ENCODE measurements at regions not wholly inside any gene's neighbourhood (a gene's known extent, or its start where the extent isn't known, plus 50 kb on each side); places are given as distances from the start of the nearest gene placed in this dataset.
A peak's percentile ranks its signal among the peaks of the same experiment; 100 is the strongest.

- no peak for DNase-seq (ENCODE audit: extremely low read depth, low read depth)
These were observed 302.9 kb upstream of the NXPH2 start for GRCh38 chr2:139083121-139083520.

DNA sequence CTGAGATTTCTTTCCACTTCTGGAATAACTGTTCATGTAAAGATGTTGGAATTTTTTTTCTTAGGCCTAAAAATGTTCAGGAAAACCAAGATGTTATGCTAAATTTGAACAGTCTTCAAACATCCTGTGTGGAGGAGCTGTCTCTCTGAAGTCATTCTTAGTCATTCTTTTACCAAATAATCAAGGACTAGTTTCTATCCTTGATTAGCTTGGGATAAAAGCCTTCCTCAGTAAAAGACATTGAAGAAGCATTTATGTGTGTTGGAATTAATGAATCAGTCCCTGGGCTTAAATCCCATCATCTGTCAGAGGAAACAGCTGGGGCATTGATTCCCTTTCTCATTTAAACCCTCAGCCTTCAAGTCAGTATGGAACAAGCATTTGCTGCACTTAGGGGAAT is 300.1 kb upstream of the NXPH2 start:
- DNase-seq (ENCODE audit: extremely low read depth, low read depth) = no peak

DNA sequence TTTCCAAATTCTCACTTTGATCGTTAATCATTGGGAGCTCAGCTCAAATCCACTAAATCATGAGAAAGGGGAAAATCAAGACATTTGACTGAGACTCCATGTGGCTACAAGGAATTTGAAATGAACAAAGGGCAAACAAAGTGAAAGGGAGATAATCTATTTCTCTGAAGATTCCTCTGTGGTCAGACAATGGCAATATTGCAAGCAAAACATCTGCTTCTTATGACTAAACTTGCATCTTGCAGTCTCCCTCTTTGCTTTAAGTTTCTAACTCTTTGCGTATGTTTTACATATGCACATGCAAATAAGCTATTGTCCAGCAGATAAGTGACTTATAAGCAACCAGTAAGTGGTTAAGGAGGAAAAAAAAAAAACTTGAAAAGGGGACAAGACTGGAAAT is 299.1 kb upstream of the NXPH2 start:
- no peak for DNase-seq (ENCODE audit: extremely low read depth, low read depth)

GRCh38 chr2:139078376-139078775 is 298.2 kb upstream of the NXPH2 start:
- DNase-seq (ENCODE audit: extremely low read depth, low read depth) = no peak

DNA sequence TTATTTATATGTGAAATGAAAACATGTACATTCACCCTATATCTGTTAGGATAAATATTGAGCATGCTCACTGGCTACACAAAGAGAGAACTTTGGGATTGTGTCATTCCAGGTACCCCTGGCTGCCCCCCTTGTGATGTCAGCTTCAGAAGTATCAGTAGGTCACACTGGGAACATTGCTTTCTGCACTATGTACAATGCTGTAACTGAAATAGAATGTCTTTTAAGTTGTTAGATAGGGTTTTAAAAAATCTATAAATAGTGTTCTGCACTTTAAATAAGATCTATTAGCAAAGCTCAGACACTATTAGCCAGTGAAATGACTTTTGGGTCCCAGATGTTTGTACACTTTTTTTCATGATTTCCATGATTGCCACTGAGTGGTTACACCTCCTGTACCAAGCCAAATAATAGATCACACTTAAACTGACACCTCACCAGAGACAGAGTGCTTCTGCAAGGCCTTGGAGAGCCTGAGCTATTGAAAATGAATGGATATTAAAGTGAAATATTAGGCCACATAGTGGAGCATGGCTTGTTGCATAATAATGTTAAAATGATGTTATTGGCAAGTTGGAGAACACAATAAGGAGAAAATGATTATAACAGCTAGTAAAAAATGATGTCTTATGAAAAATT is 297.0 kb upstream of the NXPH2 start:
- DNase-seq (ENCODE audit: extremely low read depth, low read depth) = no peak

DNA sequence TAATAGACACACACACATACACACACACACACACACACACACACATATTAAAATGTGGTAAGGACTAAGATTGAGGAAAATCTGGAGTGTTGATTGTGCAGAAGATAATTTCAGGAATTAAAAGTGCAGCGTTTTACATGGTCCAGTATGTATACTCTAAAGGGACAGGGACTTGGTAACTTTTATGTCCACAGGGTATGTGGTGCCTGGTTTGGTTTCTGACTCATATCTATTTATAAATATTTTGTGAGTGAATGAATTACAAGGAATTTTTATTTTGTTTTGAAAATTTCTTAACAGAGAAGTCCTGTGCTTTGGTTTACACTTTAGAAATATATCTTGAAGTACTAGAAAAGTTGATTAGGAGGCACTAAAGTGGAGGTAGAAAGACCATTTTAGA is 287.7 kb upstream of the NXPH2 start:
- DNase-seq (ENCODE audit: extremely low read depth, low read depth) = no peak

GRCh38 chr2:139067072-139067471 is 286.9 kb upstream of the NXPH2 start:
- DNase-seq (ENCODE audit: extremely low read depth, low read depth) = no peak

- no peak for DNase-seq (ENCODE audit: extremely low read depth, low read depth)
These were observed 284.0 kb upstream of the NXPH2 start for GRCh38 chr2:139064159-139064558.

DNA sequence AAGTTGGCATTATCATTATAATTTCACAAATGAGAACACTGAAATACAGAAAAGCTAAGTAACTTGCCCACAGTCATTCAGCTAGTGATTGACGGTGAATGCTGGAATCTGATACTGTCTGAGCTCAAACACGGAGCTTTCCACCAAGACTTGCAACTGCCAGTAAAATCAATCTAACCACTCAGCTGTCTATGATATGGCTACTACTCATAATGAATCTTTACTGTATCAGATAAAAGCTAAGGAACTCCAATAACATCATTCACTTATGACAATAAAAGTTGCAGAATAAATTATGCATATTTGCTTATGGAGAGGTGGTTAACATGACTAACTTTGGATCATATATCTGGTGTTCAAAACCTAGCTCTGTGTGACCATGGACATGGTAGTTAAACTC is 279.4 kb upstream of the NXPH2 start:
- no peak for DNase-seq (ENCODE audit: extremely low read depth, low read depth)

DNA sequence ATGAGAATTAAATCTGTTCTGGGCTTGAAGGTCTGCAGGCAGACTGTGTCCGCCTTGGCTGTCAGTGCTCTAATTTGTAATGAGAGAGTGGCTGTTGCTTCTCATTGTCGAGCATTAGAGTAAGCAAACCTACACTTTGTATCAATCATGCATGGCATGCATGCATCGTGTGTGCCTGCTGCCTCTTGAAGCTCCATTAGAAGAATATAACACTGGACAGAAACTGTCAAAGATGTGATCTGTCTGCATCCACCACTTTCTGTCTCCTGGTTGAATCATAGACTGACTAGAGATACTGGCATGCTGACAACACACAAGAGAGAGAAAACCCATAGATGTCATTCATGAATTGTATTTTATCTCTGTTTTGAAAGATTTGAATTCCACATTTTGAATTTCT is 275.0 kb upstream of the NXPH2 start:
- DNase-seq (ENCODE audit: extremely low read depth, low read depth) = no peak

- no peak for DNase-seq (ENCODE audit: extremely low read depth, low read depth)
These were observed 267.8 kb upstream of the NXPH2 start for GRCh38 chr2:139048017-139048416.

- no peak for DNase-seq (ENCODE audit: extremely low read depth, low read depth)
These were observed 265.3 kb upstream of the NXPH2 start for GRCh38 chr2:139045524-139045923.

DNA sequence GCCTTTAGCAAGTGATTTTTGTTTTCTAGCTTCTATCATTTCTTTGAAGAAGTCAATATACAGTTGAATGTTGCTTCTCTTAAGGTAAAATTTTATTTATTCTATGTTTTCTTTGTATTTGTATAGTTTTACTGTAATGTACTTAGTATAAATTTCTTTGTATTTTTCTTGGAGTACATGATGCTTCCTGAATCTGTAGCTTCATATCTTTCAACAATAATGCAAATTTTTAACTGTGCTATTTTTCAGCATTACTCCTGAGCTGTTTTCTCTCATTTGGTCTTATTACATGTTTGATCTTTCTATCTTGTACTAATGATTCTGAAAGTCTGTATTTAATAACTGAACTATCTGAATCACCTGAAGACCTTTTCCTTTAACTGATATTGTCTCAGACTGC is 253.9 kb upstream of the NXPH2 start:
- DNase-seq (ENCODE audit: extremely low read depth, low read depth) = no peak

GRCh38 chr2:139033300-139033699 is 253.1 kb upstream of the NXPH2 start:
- no peak for DNase-seq (ENCODE audit: extremely low read depth, low read depth)

DNA sequence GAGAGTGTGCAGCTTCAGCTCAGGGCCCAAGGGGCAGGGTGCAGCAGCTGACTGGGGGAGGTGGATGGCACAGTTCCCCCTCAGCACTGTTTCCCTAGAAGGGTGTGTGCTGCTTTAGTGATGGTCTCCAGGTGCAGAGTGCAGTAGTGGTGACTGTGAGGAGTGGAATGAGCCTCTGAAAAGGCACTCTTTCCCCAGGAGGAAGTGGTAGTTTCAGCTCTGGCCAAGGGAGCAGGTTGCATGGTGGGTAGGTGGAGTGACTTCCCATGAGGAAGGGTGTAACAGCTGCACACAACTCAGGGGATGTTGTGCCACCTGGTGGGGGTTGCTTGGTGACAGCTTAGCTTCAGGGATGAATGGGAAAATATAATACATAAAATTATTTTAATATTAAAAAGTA is 251.5 kb upstream of the NXPH2 start:
- DNase-seq (ENCODE audit: extremely low read depth, low read depth) = no peak

GRCh38 chr2:139020287-139020686 is 240.1 kb upstream of the NXPH2 start:
- no peak for DNase-seq (ENCODE audit: extremely low read depth, low read depth)

GRCh38 chr2:139018252-139018651 is 238.1 kb upstream of the NXPH2 start:
- no peak for DNase-seq (ENCODE audit: extremely low read depth, low read depth)

DNA sequence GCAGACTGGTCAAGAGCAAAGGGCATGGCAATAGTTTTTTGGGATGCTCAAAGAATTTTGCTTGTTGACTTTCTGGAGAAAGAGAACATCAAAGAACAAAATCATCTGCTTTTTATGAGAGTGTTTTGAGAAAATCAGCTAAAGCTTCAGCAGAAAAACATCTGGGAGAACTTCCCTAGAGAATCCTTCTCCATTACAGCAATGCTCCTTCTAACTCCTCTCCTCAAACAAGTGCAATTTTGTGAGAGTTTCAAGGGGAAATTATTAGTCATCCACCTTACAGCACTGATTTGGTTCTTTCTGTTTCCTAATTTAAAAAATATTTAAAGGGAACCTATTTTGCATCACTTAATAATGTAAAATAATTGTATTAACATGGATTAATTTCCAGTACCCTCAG is 226.9 kb upstream of the NXPH2 start:
- no peak for DNase-seq (ENCODE audit: extremely low read depth, low read depth)

DNA sequence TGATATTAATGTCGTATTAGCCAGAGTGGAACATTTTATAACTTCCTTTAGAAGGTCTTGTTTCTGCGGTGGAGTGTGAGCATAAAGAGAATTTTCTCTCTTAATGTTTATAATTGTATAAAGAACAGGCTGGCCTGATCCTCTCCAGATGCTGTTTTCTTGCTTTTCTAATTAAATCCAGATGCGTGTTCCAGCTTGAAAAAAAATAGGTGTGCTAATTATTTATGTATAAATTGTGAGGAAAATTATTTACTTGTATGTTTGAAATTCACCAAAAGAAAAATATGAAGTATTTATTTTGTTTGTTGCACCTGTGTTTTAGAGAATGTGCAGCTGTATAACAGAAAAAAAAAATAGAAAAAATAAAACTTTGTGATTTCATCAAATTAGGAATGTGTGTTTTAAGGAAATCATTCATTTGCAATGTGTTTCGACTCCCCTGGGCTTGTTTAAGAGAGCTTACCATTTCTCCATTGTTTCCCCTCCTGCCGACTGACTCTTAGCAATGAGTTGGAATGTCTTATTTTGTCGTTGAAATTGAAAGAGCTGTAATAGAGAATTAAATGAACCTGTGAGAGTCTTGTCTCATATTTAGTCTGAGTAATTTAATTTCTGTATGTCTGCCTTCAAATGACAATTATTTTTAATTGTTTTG is 220.1 kb upstream of the NXPH2 start:
- DNase-seq (ENCODE audit: extremely low read depth, low read depth) = no peak

- DNase-seq (ENCODE audit: extremely low read depth, low read depth) = peak; percentile 12
These were observed 217.8 kb upstream of the NXPH2 start for GRCh38 chr2:138997856-138998517.

GRCh38 chr2:138997346-138997745 is 217.2 kb upstream of the NXPH2 start:
- DNase-seq (ENCODE audit: extremely low read depth, low read depth) = no peak

- no peak for DNase-seq (ENCODE audit: extremely low read depth, low read depth)
These were observed 214.3 kb upstream of the NXPH2 start for GRCh38 chr2:138994502-138994901.

Data from NCI-H460 (cell line).